NCI-H82 (cell line): ENCODE measurements at regions not wholly inside any gene's neighbourhood (a gene's known extent, or its start where the extent isn't known, plus 50 kb on each side); places are given as distances from the start of the nearest gene placed in this dataset.

Experiments used
- DNase-seq: peaks from one replicate; lab custom pipeline; 2025; lab: John Stamatoyannopoulos, UW

- no peak for DNase-seq
Observed at GRCh38 chr2:136375017-136375901, 257.3 kb upstream of the CXCR4 start.

DNA sequence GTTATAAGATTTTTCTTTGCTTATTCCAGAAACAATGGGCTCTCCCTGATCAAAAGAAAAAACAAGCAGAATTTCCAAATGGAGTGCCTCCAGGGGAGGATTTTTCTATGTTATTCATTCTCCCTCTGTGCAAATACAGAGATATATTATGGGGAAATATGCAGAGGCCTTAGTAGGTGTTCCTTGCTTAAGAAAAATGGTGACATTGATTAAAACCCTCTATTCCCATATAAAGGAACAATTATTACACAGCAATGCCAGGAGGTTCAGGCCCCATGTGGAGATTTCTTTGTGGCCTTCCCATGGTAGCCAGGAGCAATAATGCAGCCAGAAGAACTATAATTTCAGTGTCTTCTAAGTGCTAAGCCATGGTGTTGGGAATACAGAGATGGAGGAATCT lies 255.9 kb upstream of the CXCR4 start:
- no peak for DNase-seq

- no peak for DNase-seq
Observed at GRCh38 chr2:136373029-136373428, 255.1 kb upstream of the CXCR4 start.

GRCh38 chr2:136363900-136364299 lies 246.0 kb upstream of the CXCR4 start:
- no peak for DNase-seq

DNA sequence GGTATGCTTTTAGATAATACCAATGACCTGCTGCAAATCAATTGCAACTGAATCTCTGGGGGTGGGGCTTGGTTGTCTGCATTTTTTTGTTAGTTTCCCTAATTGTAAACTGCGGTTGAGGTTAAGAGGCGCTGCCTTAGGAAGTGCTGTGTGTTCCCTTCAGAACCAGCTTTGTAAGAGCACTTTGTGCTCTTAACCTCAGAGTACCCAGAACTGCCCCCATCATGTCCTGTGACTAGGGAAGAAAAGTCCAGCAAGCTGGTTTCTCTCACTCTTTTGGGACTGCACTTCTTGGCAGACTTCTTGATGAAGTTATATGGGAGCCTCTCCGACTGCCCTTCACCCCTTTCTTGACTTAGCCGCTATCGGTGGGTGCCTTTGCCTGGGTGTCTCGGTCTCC lies 245.5 kb upstream of the CXCR4 start:
- DNase-seq = no peak

DNA sequence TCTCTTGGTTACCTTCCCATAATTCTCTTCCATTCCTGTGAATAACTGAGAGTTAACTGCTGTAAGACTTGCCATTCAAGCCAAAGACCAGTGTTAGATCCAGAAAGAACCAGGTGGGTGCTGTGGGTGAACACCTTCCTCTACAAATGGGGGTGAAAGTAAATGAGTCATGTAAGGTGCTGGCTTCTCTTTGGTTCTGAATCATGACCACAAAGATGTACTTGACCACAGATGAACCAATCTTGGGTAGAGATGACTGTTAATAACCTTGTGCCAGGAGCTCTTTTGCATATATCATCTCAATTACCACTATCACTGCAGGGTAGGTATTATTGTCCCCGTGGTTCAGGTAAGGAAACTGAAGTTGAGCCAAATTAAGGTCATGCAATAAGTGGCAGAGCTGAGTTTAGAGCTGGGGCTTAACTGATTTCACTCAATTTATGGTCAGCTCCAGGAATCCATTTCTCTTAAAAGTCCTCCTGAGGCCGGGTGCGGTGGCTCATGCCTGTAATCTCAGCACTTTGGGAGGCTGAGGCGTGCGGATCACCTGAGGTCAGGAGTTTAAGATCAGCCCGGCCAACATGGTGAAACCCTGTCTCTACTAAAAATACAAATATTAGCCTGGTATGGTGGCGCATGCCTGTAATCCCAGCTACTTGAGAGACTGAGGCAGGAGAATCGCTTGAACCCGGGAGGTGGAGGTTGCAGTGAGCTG lies 244.9 kb upstream of the CXCR4 start:
- no peak for DNase-seq

GRCh38 chr2:136361521-136361920 lies 243.6 kb upstream of the CXCR4 start:
- no peak for DNase-seq

DNA sequence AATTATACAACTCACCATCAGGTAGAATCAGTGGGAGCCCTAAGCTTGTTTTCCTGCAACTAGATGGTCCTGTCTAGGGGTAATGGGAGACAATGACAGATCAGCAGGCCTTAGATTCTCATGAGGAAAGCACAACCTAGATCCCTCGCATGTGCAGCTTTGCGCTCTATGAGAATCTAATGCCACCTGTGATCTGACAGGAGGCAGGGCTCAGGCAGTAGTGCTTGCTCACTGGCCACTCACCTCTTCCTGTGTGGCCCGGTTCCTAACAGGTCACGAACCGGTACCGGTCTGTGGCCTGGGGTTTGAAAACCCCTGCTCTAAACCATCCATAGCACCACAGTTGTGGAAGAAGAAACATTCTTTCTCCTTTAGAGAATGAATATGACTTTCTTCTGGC lies 242.8 kb upstream of the CXCR4 start:
- DNase-seq = no peak

DNA sequence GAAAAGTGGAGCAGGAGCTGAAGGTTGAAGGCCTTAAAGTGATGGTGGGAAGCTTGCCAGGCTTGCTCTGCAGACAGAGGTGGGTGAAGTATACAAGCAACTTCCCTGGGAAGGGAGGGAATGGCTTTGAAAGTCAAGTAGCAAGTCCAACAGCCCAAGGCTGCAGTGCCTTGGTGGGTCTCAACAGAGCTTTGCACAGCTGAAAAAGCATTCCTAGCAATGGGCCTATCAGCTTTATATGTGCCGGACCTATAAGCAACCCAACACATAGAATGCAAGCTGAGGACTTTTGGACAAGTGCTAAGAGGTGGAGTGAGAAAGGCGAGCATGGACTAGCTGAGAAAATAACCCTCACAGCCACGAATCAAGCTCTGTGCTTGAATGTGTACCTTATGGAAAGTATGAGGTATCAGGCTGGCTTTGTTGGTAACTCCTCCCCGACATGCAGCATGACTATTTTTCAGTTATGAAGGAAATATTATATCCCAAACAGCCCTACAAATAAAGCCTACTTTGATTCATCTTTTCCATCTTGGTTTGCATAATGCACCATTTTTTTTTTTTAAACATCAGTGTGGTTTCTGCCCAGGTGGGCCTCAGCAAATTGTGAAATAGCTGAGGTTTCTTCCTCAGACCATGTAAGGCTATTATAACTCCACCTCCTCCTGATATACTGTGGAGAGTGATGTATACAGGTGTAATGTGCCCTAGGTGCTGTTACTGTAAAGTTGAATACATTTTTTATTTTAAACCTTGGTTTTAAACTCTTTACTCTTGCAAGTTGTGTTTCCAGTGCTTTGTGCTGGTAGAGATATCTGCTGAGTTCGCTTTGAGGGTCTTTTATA lies 241.4 kb upstream of the CXCR4 start:
- DNase-seq = no peak

DNA sequence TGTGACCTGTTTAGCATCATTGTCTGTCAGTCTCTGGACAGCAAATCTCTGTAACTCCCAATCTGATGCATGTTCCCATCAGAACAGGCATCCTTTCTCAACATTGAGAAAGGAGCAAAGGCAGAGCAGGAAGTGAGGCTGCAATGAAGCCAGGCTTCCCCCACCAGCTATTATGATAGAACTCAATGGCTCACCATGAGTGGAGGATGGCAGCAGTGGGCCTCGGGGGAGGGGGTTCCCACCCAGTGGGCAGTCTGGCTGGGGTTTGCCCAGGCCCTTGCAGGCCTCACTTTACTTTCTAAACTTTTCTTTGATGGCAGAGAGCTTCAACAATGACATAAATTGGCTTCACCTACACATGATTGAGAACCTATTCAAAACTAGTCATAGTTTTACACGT lies 240.6 kb upstream of the CXCR4 start:
- DNase-seq = no peak

- peak; percentile 97 for DNase-seq
Observed at GRCh38 chr2:136357007-136357380, 239.0 kb upstream of the CXCR4 start.

DNA sequence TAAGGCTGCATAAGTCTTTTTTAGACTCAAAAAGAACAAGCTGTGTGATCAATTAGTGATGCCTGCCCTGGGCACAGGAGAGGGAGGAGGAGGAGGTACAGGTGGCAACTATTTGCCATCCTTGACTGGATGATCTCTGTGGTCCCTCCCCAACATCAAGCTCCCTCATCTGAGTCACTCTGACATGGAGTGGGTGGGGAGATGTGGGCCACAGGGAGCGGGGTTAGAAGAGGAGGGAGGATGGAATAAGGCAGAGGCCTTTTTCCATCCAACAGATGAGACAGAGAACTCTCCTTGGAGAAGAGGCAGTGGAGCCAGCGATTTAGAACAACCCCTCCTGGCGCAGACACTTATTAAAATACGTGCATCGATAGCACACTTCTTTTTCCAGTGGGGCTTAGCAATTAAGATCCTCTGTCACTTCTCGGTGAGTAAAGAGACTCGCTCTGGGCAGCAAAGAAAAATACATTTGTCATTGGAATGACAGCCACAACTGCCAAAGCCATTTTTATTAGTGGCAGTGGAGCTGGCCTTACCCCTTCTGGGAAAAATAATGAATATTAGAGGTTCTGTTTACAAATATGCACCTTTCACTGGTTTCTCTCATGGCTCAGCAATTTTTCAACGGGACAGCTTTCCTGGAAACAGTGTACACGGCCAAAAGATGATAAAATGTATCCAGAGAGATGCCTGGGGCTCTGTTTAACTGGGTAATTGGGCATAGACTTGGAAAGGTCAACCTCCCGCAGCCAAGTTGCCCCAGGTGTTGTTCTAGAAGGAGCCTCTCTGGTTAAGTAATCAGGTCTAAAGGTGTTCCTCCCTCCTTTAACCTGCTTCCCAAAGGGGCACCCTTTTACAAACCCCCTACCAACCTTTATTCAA lies 238.4 kb upstream of the CXCR4 start:
- DNase-seq = peak; percentile 18

DNA sequence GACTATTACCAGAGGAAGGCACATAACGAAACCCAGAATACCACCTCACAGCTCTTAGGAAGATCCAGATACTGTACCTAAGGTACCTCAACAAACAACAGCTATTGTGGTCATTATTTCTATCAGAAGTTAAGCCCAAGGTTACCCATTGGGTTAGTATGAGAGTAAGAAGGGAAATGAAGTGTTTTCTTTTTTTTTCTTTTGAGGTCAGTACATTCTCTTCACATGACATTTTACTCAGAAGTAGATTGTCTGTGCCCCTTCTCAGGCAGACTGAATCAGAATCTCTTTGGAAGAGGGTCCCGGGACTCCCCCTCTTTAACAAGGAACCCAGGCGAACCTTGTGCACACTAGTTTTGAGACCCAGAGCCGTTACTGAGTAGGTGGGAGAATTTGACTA lies 233.7 kb upstream of the CXCR4 start:
- DNase-seq = no peak

GRCh38 chr2:136347981-136348380 lies 230.0 kb upstream of the CXCR4 start:
- DNase-seq = peak; percentile 29

DNA sequence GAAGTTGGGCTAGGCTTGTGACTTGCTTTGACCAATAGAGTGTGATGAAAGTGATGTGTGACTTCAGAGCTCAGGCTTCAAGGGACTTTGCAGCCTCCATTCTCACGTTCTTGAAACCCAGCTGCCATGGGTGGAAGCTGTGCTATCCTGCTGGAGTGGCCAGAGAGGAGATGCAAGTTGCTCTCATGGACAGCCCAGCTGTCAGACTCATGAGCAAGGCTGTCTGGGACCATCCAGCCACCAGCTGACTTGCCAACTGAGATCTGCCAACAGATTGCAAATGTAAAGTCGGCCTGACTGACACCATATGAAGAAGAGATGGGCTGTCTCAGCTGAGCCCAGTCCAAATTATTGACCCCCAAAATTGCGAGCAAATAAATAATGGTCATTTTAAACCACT lies 226.4 kb upstream of the CXCR4 start:
- DNase-seq = no peak

- DNase-seq = no peak
Observed at GRCh38 chr2:136342138-136342537, 224.2 kb upstream of the CXCR4 start.

DNA sequence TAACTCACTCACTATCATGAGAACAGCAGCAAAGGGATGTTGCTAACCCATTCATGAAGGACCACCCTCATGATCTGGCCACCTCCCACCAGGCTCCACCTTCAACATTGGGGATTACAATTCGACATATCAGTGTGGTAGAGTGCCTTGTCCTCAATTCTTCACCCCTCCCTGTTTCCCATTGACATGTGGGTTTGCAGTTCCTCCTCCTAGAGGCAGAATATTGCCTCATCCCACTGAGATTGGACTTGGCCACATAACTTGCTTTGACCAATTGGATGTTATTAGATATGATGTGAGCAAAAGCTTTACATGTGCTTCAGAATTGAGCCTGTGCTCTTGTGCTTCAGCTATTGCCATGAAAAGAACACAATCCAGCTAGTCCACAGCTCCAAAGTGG lies 217.0 kb upstream of the CXCR4 start:
- no peak for DNase-seq

DNA sequence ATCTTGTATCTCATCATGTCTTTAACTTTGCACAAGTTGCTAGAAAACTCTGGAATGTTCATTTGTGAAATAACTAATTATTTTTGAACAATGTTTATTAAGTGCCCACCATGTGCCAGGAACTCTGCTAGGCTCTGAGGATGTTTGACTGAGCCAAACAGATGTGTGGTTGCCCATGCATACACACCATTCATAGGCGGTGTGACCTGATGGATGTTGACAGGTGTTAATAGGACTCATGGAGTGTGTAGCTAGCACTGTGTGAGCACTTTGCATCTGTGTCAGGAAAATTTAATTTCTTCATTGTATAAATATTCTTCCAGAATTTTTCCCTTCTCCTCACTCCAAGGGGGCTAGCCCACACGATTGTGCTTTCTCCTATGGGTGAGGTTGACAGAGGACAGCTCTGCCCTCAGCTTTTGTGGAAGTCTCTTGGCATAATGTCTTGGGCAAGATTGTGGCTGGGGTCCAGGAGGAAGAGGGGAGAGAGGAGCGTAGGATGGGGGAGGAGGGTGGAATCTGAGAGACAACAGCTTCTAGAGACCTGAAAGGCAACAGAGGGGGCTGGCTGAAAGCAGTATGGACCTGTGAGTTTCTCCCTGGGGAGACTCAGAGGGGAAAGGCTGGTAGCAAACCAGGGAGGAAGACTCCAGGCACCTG lies 214.6 kb upstream of the CXCR4 start:
- DNase-seq = no peak

DNA sequence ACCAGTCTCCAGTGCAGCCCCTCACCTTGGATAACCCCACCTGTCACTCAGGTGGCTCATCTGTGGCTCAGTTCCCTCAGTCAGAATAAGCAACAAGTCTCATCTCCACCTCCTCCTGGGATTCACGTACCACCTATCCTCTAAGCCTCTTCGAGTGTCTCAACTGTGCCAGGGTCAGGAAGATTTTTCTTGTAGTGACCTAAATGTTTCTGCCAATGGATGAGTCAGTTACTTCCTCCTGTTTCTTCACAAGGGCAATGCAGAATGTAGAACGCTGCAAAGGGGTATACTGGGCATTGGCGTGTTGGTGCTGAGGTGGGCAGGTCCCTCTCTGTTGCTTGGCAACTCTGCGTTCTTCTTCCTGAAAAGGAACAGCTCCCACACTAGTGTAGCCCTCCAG lies 213.3 kb upstream of the CXCR4 start:
- no peak for DNase-seq

DNA sequence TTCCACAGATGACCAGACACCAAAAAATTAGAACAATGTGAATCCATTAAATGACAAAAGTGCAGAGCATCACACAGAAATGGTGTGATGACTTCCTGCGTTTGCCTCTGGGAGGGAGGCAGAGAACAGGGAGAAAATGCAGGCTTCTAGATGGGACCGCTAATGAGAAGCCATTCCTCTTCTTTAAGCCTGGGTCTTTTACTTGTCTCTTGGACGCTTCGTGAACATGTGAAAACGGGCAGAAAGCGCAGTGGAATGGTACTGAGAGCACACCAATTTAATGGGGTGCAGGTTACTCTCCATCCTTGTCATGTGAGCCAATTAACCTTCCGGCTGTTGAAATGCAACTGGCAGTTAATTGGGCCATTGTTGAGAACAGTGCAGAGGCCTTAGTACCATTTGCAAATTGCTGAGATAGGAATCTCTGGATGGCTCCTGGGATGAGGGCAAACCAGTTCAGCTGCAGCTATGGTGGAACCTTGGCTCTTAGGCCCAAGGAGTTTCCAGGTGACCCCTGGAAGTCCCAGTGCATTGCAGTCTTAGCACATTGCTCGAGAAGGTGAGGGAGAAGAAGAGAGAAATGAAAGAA lies 210.4 kb upstream of the CXCR4 start:
- DNase-seq = no peak
